PC-9 (cell line): ENCODE measurements at regions not wholly inside any gene's neighbourhood (a gene's known extent, or its start where the extent isn't known, plus 50 kb on each side); places are given as distances from the start of the nearest gene placed in this dataset.

ENCODE experiments used
- CTCF ChIP-seq: fragments of 200-600 bp; sonication (generic); conservative IDR thresholded peaks from 2 replicates; pipeline ENCODE4 v1.6.1; 2017; ENCODE audit warnings: mixed run types, antibody characterized with exemption, mild to moderate bottlenecking, moderate library complexity
- EZH2 ChIP-seq: fragments of 200-600 bp; sonication (generic); IDR thresholded peaks from 2 replicates; pipeline ENCODE4 v1.8.0; 2017; ENCODE audit warnings: antibody characterized with exemption, low read depth

- TF ChIP-seq CTCF (no peak), EZH2 (no peak)
These were observed 417.7 kb upstream of the SLC14A2 start for GRCh38 chr18:45197526-45197970.
